CD4-positive, CD25-positive, alpha-beta regulatory T cell (primary cell): ENCODE measurements at regions not wholly inside any gene's neighbourhood (a gene's known extent, or its start where the extent isn't known, plus 50 kb on each side); places are given as distances from the start of the nearest gene placed in this dataset.

Source experiments
- ATAC-seq, 2 donors: fragments of 150-1000 bp; cut with Tn5 transposase; one replicate each; pipeline ENCODE4 v1.10.0; 2021; ENCODE audit warnings: low read depth in 2 of 2, moderate number of reproducible peaks in 2 of 2, moderate library complexity in 1 of 2
- DNase-seq, 3 donors: peaks; one replicate each; pipeline versions ENCODE4 v3.0.0 to v3.0.0-alpha.2; 2012 to 2022; ENCODE audit warnings: mixed read lengths in 1 of 3
- H3K27ac ChIP-seq: one replicate; pipeline ENCODE4 v1.7.0; 2013; ENCODE audit warnings: mild to moderate bottlenecking, low read length; ENCODE audit not compliant: insufficient read depth, poor library complexity, severe bottlenecking
- H3K27me3 ChIP-seq: one replicate; pipeline ENCODE4 v1.7.0; 2013; ENCODE audit warnings: low read length; ENCODE audit not compliant: control insufficient read depth, insufficient read depth
- H3K36me3 ChIP-seq: one replicate; pipeline ENCODE4 v1.7.0; 2013; ENCODE audit warnings: mild to moderate bottlenecking, low read length, moderate library complexity; ENCODE audit not compliant: control insufficient read depth, insufficient read depth
- H3K4me1 ChIP-seq: 2 replicates; pipeline ENCODE4 v1.7.0; 2013; ENCODE audit warnings: mild to moderate bottlenecking, low read length; ENCODE audit not compliant: insufficient read depth, control insufficient read depth, poor library complexity, severe bottlenecking
- H3K4me3 ChIP-seq: one replicate; pipeline ENCODE4 v1.7.0; 2013; ENCODE audit warnings: low read depth, mild to moderate bottlenecking, low read length, moderate library complexity
- H3K9me3 ChIP-seq, 2 experiments: 1 replicate in 1 of 2; 2 replicates in 1 of 2; pipeline ENCODE4 v1.7.0; 2013; ENCODE audit warnings: low read length in 2 of 2, mild to moderate bottlenecking in 1 of 2, moderate library complexity in 1 of 2; ENCODE audit not compliant: control insufficient read depth in 2 of 2
- H3K27ac Mint-ChIP-seq, 3 donors: one replicate each; pipeline ENCODE4 v1.8.0; 2020 to 2022; ENCODE audit warnings: mild to moderate bottlenecking in 3 of 3, mixed read lengths in 3 of 3, moderate library complexity in 2 of 3
- H3K27me3 Mint-ChIP-seq: one replicate; pipeline ENCODE4 v1.8.0; 2022; ENCODE audit warnings: mild to moderate bottlenecking, mixed read lengths
- H3K36me3 Mint-ChIP-seq: one replicate; pipeline ENCODE4 v1.8.0; 2020; ENCODE audit warnings: mixed read lengths
- H3K4me1 Mint-ChIP-seq, 4 donors: one replicate each; pipeline ENCODE4 v1.8.0; 2020 to 2022; ENCODE audit warnings: mixed read lengths in 4 of 4, mild to moderate bottlenecking in 1 of 4
- H3K4me3 Mint-ChIP-seq, 4 donors: one replicate each; pipeline ENCODE4 v1.8.0; 2020 to 2022; ENCODE audit warnings: mild to moderate bottlenecking in 4 of 4, mixed read lengths in 4 of 4, moderate library complexity in 3 of 4
- H3K9me3 Mint-ChIP-seq, 7 donors: one replicate each; pipeline ENCODE4 v1.8.0; 2020 to 2022; ENCODE audit warnings: mixed read lengths in 7 of 7, mild to moderate bottlenecking in 3 of 7, moderate library complexity in 2 of 7

- Histone ChIP-seq H3K36me3 (no peaks in the 10 kb centered on the region), H3K27ac (no peak overlapping the region), H3K27me3 (no peaks in the 10 kb centered on the region), H3K4me1 (no peaks in the 10 kb centered on the region), H3K9me3 (no peaks in the 10 kb centered on the region), H3K4me3 (no peak overlapping the region)
- H3K9me3 Mint-ChIP-seq = peaks cover 0 to 5% (median 3%) of the 10 kb centered on the region in 7 donors
- H3K27ac Mint-ChIP-seq = no peak overlapping the region
- no peak for ATAC-seq
- no peak overlapping the region for H3K4me3 Mint-ChIP-seq
- no peaks in the 10 kb centered on the region for H3K36me3 Mint-ChIP-seq
- no peaks in the 10 kb centered on the region for H3K27me3 Mint-ChIP-seq
- no peak for DNase-seq
- H3K4me1 Mint-ChIP-seq = no peaks in the 10 kb centered on the region
Measured at GRCh38 chr1:82614090-82614489, 813.4 kb downstream of the ADGRL2 start.

GRCh38 chr1:82612986-82613385, 812.3 kb downstream of the ADGRL2 start:
- H3K36me3 ChIP-seq = no peaks in the 10 kb centered on the region
- no peak overlapping the region for H3K27ac Mint-ChIP-seq
- no peak overlapping the region for H3K4me3 Mint-ChIP-seq
- DNase-seq = no peak
- H3K27me3 Mint-ChIP-seq = no peaks in the 10 kb centered on the region
- H3K27ac ChIP-seq = no peak overlapping the region
- peaks cover 0 to 6% (median 3%) of the 10 kb centered on the region in 7 donors for H3K9me3 Mint-ChIP-seq
- H3K4me1 ChIP-seq = no peaks in the 10 kb centered on the region
- no peaks in the 10 kb centered on the region for H3K4me1 Mint-ChIP-seq
- no peaks in the 10 kb centered on the region for H3K36me3 Mint-ChIP-seq
- no peak overlapping the region for H3K4me3 ChIP-seq
- no peak for ATAC-seq
- H3K9me3 ChIP-seq = no peaks in the 10 kb centered on the region
- no peaks in the 10 kb centered on the region for H3K27me3 ChIP-seq

- Mint-ChIP-seq H3K4me3 (no peak overlapping the region), H3K36me3 (no peaks in the 10 kb centered on the region), H3K4me1 (no peaks in the 10 kb centered on the region), H3K27ac (no peak overlapping the region), H3K9me3 (peaks cover 0 to 12% (median 3%) of the 10 kb centered on the region in 7 donors), H3K27me3 (no peaks in the 10 kb centered on the region)
- Histone ChIP-seq H3K27me3 (no peaks in the 10 kb centered on the region), H3K9me3 (no peaks in the 10 kb centered on the region), H3K27ac (no peak overlapping the region), H3K4me1 (no peaks in the 10 kb centered on the region), H3K4me3 (no peak overlapping the region), H3K36me3 (no peaks in the 10 kb centered on the region)
- DNase-seq (no peak), ATAC-seq (no peak)
Measured at GRCh38 chr1:82606546-82606945, 805.8 kb downstream of the ADGRL2 start.

GRCh38 chr1:82604524-82604923, 803.8 kb downstream of the ADGRL2 start:
- H3K4me1 Mint-ChIP-seq = no peaks in the 10 kb centered on the region

GRCh38 chr1:82600314-82600713, 799.6 kb downstream of the ADGRL2 start:
- Mint-ChIP-seq H3K27me3 (no peaks in the 10 kb centered on the region), H3K4me3 (no peak overlapping the region), H3K4me1 (no peaks in the 10 kb centered on the region), H3K9me3 (peaks cover 0 to 7% (median 3%) of the 10 kb centered on the region in 7 donors), H3K36me3 (no peaks in the 10 kb centered on the region), H3K27ac (no peak overlapping the region)
- DNase-seq (no peak), ATAC-seq (no peak)
- Histone ChIP-seq H3K9me3 (no peaks in the 10 kb centered on the region), H3K4me3 (no peak overlapping the region), H3K27ac (no peak overlapping the region), H3K27me3 (no peaks in the 10 kb centered on the region), H3K36me3 (no peaks in the 10 kb centered on the region), H3K4me1 (no peaks in the 10 kb centered on the region)

More at GRCh38 chr1:82604524-82604923, 803.8 kb downstream of the ADGRL2 start:
- ATAC-seq (no peak), DNase-seq (no peak)
- Histone ChIP-seq H3K36me3 (no peaks in the 10 kb centered on the region), H3K9me3 (no peaks in the 10 kb centered on the region), H3K27me3 (no peaks in the 10 kb centered on the region), H3K4me3 (no peak overlapping the region), H3K4me1 (no peaks in the 10 kb centered on the region), H3K27ac (no peak overlapping the region)
- no peak overlapping the region for H3K27ac Mint-ChIP-seq
- H3K36me3 Mint-ChIP-seq = no peaks in the 10 kb centered on the region
- H3K9me3 Mint-ChIP-seq = peaks cover 0 to 13% (median 2%) of the 10 kb centered on the region in 7 donors
- H3K27me3 Mint-ChIP-seq = no peaks in the 10 kb centered on the region
- no peak overlapping the region for H3K4me3 Mint-ChIP-seq

GRCh38 chr1:82598812-82599211, 798.1 kb downstream of the ADGRL2 start:
- H3K9me3 ChIP-seq = no peaks in the 10 kb centered on the region
- H3K4me1 ChIP-seq = no peaks in the 10 kb centered on the region
- H3K4me3 ChIP-seq = no peak overlapping the region
- DNase-seq (no peak), ATAC-seq (no peak)
- no peaks in the 10 kb centered on the region for H3K4me1 Mint-ChIP-seq
- H3K36me3 ChIP-seq = no peaks in the 10 kb centered on the region
- peaks cover 0 to 10% (median 3%) of the 10 kb centered on the region in 7 donors for H3K9me3 Mint-ChIP-seq
- no peak overlapping the region for H3K27ac Mint-ChIP-seq
- H3K4me3 Mint-ChIP-seq = no peak overlapping the region
- H3K36me3 Mint-ChIP-seq = no peaks in the 10 kb centered on the region
- H3K27me3 ChIP-seq = no peaks in the 10 kb centered on the region
- no peak overlapping the region for H3K27ac ChIP-seq
- H3K27me3 Mint-ChIP-seq = no peaks in the 10 kb centered on the region

GRCh38 chr1:82598337-82598736, 797.6 kb downstream of the ADGRL2 start:
- H3K27me3 Mint-ChIP-seq = no peaks in the 10 kb centered on the region
- Histone ChIP-seq H3K9me3 (no peaks in the 10 kb centered on the region), H3K4me3 (no peak overlapping the region), H3K4me1 (no peaks in the 10 kb centered on the region), H3K36me3 (no peaks in the 10 kb centered on the region), H3K27me3 (no peaks in the 10 kb centered on the region), H3K27ac (no peak overlapping the region)
- no peak for ATAC-seq
- H3K27ac Mint-ChIP-seq = no peak overlapping the region
- H3K9me3 Mint-ChIP-seq = peaks cover 0 to 10% (median 3%) of the 10 kb centered on the region in 7 donors
- H3K4me3 Mint-ChIP-seq = no peak overlapping the region
- H3K4me1 Mint-ChIP-seq = no peaks in the 10 kb centered on the region
- DNase-seq = no peak
- H3K36me3 Mint-ChIP-seq = no peaks in the 10 kb centered on the region

- no peak overlapping the region for H3K4me3 Mint-ChIP-seq
- Histone ChIP-seq H3K4me3 (no peak overlapping the region), H3K4me1 (no peaks in the 10 kb centered on the region), H3K27ac (no peak overlapping the region), H3K36me3 (no peaks in the 10 kb centered on the region), H3K9me3 (no peaks in the 10 kb centered on the region), H3K27me3 (no peaks in the 10 kb centered on the region)
- ATAC-seq (no peak), DNase-seq (no peak)
- H3K36me3 Mint-ChIP-seq = no peaks in the 10 kb centered on the region
- H3K9me3 Mint-ChIP-seq = peaks cover 0 to 10% (median 3%) of the 10 kb centered on the region in 7 donors
- no peaks in the 10 kb centered on the region for H3K27me3 Mint-ChIP-seq
- H3K27ac Mint-ChIP-seq = no peak overlapping the region
- no peaks in the 10 kb centered on the region for H3K4me1 Mint-ChIP-seq
Measured at GRCh38 chr1:82597649-82598048, 796.9 kb downstream of the ADGRL2 start.
